ENCODE measurements at regions not wholly inside any gene's neighbourhood (a gene's known extent, or its start where the extent isn't known, plus 50 kb on each side); places are given as distances from the start of the nearest gene placed in this dataset.

- CTCF ChIA-PET, result interaction anchor here (1.2 kb wide), 1 partner anchor 44 kb away, joined by 3 read pairs; no protein-coding TSS in a partner anchor
- no peak for DNase-seq (ENCODE audit: extremely low spot score)
- POLR2A ChIA-PET, result no interaction called here
- no peak for TF ChIP-seq CTCF (IDR thresholded peaks at IDR 0.05; ENCODE audit: control extremely low read depth, extremely low read depth, low read depth, missing control alignments)
Observed at GRCh38 chr4:154142664-154143063, 348.9 kb downstream of the DCHS2 start.

- no peak for TF ChIP-seq CTCF (IDR thresholded peaks at IDR 0.05; ENCODE audit: control extremely low read depth, extremely low read depth, low read depth, missing control alignments)
- DNase-seq (ENCODE audit: extremely low spot score), result no peak
- CTCF ChIA-PET, result no interaction called here
- POLR2A ChIA-PET, result no interaction called here
Observed at GRCh38 chr4:154140869-154141268, 350.7 kb downstream of the DCHS2 start.

- no peak for DNase-seq (ENCODE audit: extremely low spot score)
- ChIA-PET CTCF (interaction anchor here (1.5 kb wide), 1 partner anchor 11 kb away, joined by 4 read pairs; no protein-coding TSS in a partner anchor), POLR2A (no interaction called here)
- TF ChIP-seq CTCF (IDR thresholded peaks at IDR 0.05; ENCODE audit: control extremely low read depth, extremely low read depth, low read depth, missing control alignments), result no peak
Observed at GRCh38 chr4:154137320-154137905, 348.5 kb upstream of the SFRP2 start.

- POLR2A ChIA-PET, result no interaction called here
Observed at GRCh38 chr4:154135576-154135975, 346.7 kb upstream of the SFRP2 start.

GRCh38 chr4:154132406-154132805 lies 343.5 kb upstream of the SFRP2 start:
- POLR2A ChIA-PET, result no interaction called here
- no peak for DNase-seq (ENCODE audit: extremely low spot score)
- TF ChIP-seq CTCF (IDR thresholded peaks at IDR 0.05; ENCODE audit: control extremely low read depth, extremely low read depth, low read depth, missing control alignments), result no peak
- CTCF ChIA-PET, result interaction anchor here (1.1 kb wide), 1 partner anchor 20 kb away, joined by 3 read pairs; no protein-coding TSS in a partner anchor

More at GRCh38 chr4:154135576-154135975, 346.7 kb upstream of the SFRP2 start:
- DNase-seq (ENCODE audit: extremely low spot score), result no peak
- TF ChIP-seq CTCF (IDR thresholded peaks at IDR 0.05; ENCODE audit: control extremely low read depth, extremely low read depth, low read depth, missing control alignments), result no peak
- CTCF ChIA-PET, result no interaction called here

GRCh38 chr4:154126276-154126675 lies 337.4 kb upstream of the SFRP2 start:
- ChIA-PET POLR2A (no interaction called here), CTCF (interaction anchor here (1.5 kb wide), 1 partner anchor 11 kb away, joined by 4 read pairs; no protein-coding TSS in a partner anchor)
- no peak for DNase-seq (ENCODE audit: extremely low spot score)
- no peak for TF ChIP-seq CTCF (IDR thresholded peaks at IDR 0.05; ENCODE audit: control extremely low read depth, extremely low read depth, low read depth, missing control alignments)
